Left lung (tissue), 4 donors: ENCODE measurements at regions not wholly inside any gene's neighbourhood (a gene's known extent, or its start where the extent isn't known, plus 50 kb on each side); places are given as distances from the start of the nearest gene placed in this dataset.

ENCODE experiments used
- ATAC-seq: fragments of 200-7000 bp; cut with Tn5 transposase; one replicate; pipeline ENCODE4 v1.9.1; 2020; ENCODE audit warnings: moderate library complexity
- DNase-seq, 4 donors: peaks; one replicate each; pipeline ENCODE4 v3.0.0-alpha.2; 2013 to 2020
- H3K27ac ChIP-seq, 2 donors: fragments of 200-600 bp; sonication (generic) in 1 of 2; one replicate each; pipeline versions ENCODE4 v1.5.0 to v1.8.0; 2020 to 2021
- H3K27me3 ChIP-seq, 2 donors: fragments of 200-600 bp; sonication (generic) in 1 of 2; one replicate each; pipeline versions ENCODE4 v1.5.0 to v1.8.0; 2020 to 2021
- H3K36me3 ChIP-seq, 2 donors: fragments of 200-600 bp; sonication (generic) in 1 of 2; one replicate each; pipeline versions ENCODE4 v1.5.0 to v1.8.0; 2020 to 2021
- H3K4me1 ChIP-seq, 2 donors: fragments of 200-600 bp; one replicate each; pipeline ENCODE4 v1.8.0; 2021
- H3K4me3 ChIP-seq, 2 donors: fragments of 200-600 bp; sonication (generic) in 1 of 2; one replicate each; pipeline versions ENCODE4 v1.5.0 to v1.8.0; 2020 to 2021; ENCODE audit warnings: mild to moderate bottlenecking in 1 of 2
- H3K9me3 ChIP-seq, 2 donors: fragments of 200-600 bp; sonication (generic) in 1 of 2; one replicate each; pipeline versions ENCODE4 v1.5.0 to v1.8.0; 2020 to 2021
- intact Hi-C, 2 donors: fragments of 100-400 bp; cut with DNase I; formaldehyde crosslinking; loops; one replicate each; pipeline versions ENCODE4 v1.11.2 to v1.14.2; 2022
- TF ChIP-seq, protein P1 (sequence below), 2 donors: fragments of 200-600 bp; sonication (generic) in 1 of 2; IDR thresholded peaks; one replicate each; pipeline versions ENCODE4 v1.5.0 to v1.8.0; 2021; ENCODE audit warnings: antibody characterized with exemption in 2 of 2
- donor health status: DM: no; HTN: yes; CAD: no.
- donor health status: DM: no; HTN: no; CAD: no.

GRCh38 chr19:33878910-33879810 lies 82.5 kb downstream of the KCTD15 start:
- TF ChIP-seq, protein P1, sequence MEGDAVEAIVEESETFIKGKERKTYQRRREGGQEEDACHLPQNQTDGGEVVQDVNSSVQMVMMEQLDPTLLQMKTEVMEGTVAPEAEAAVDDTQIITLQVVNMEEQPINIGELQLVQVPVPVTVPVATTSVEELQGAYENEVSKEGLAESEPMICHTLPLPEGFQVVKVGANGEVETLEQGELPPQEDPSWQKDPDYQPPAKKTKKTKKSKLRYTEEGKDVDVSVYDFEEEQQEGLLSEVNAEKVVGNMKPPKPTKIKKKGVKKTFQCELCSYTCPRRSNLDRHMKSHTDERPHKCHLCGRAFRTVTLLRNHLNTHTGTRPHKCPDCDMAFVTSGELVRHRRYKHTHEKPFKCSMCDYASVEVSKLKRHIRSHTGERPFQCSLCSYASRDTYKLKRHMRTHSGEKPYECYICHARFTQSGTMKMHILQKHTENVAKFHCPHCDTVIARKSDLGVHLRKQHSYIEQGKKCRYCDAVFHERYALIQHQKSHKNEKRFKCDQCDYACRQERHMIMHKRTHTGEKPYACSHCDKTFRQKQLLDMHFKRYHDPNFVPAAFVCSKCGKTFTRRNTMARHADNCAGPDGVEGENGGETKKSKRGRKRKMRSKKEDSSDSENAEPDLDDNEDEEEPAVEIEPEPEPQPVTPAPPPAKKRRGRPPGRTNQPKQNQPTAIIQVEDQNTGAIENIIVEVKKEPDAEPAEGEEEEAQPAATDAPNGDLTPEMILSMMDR (IDR thresholded peaks at IDR 0.05): no peak
- ATAC-seq: no peak
- Histone ChIP-seq H3K4me3 (no peak overlapping the region), H3K27me3 (peaks cover 0 to 5% of the 10 kb centered on the region in 2 donors), H3K27ac (peak overlapping the region in 1 of 2 donors; percentile 55), H3K36me3 (no peaks in the 10 kb centered on the region), H3K9me3 (no peaks in the 10 kb centered on the region), H3K4me1 (peaks cover 4 to 8% of the 10 kb centered on the region in 2 donors)
- intact Hi-C loops: no loop called here
- no peak for DNase-seq

DNA sequence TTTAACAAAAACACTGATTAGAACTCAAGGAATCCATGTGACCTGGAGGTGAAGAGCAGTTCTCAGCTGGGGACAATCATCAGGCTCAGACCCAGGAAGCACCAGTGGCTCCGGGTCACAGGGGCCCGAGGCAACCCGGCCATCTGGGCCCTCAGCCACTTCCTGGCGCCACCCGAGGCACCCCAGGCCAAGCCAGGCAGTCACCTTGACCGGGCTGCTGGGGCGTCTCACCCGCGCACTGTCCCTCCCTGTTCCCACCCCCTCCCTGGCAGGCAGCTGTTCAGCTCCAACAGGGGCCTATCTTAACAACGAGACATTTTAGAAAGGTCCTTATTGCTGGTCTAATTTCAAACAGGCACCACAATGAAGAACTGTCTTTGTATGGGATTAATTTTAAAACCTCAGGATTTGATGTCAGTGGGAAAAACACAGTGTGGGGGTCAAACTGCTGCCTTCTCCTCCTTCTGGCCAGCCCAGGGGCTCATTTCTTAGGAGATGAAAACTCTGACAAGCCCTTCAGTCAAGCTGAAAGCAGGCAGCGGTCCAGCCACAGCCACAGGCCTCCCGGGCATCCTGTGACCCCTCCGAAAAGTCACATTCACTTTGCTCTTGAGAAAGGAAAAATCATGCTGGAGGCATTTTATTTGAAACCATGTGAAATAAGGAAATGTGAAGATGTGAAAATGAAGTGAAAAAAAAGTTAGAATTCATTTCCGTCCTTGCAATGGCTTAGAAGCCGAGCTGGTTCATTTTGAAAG lies 83.3 kb downstream of the KCTD15 start:
- Histone ChIP-seq H3K27me3 (peaks cover 0 to 6% of the 10 kb centered on the region in 2 donors), H3K36me3 (no peaks in the 10 kb centered on the region), H3K27ac (peak overlapping the region in 1 of 2 donors; percentile 55), H3K9me3 (no peaks in the 10 kb centered on the region), H3K4me1 (peaks cover 7 to 8% of the 10 kb centered on the region in 2 donors), H3K4me3 (no peak overlapping the region)
- DNase-seq (no peak), ATAC-seq (no peak)
- TF ChIP-seq, protein P1 (IDR thresholded peaks at IDR 0.05): no peak
- intact Hi-C loops: no loop called here

GRCh38 chr19:33883859-33884519 lies 87.3 kb downstream of the KCTD15 start:
- no peaks in the 10 kb centered on the region for H3K36me3 ChIP-seq
- ATAC-seq (peak; percentile 47), DNase-seq (peak in 1 of 4 donors; percentile 54)
- intact Hi-C loops: no loop called here
- peak overlapping the region in 1 of 2 donors; percentile 65 for H3K27ac ChIP-seq
- H3K4me1 ChIP-seq: peaks cover 7 to 8% of the 10 kb centered on the region in 2 donors
- H3K27me3 ChIP-seq: peaks cover 0 to 6% of the 10 kb centered on the region in 2 donors
- H3K9me3 ChIP-seq: no peaks in the 10 kb centered on the region
- no peak overlapping the region for H3K4me3 ChIP-seq
- TF ChIP-seq, protein P1 (IDR thresholded peaks at IDR 0.05): no peak

GRCh38 chr19:33885236-33885635 lies 88.6 kb downstream of the KCTD15 start:
- TF ChIP-seq, protein P1 (IDR thresholded peaks at IDR 0.05): no peak
- Histone ChIP-seq H3K27me3 (peaks cover 0 to 6% of the 10 kb centered on the region in 2 donors), H3K36me3 (no peaks in the 10 kb centered on the region), H3K4me1 (peaks cover 7 to 8% of the 10 kb centered on the region in 2 donors), H3K27ac (no peak overlapping the region), H3K9me3 (no peaks in the 10 kb centered on the region), H3K4me3 (no peak overlapping the region)
- no peak for ATAC-seq
- intact Hi-C loops: no loop called here
- DNase-seq: no peak
